ENCODE measurements at regions not wholly inside any gene's neighbourhood (a gene's known extent, or its start where the extent isn't known, plus 50 kb on each side); places are given as distances from the start of the nearest gene placed in this dataset.
A peak's percentile ranks its signal among the peaks of the same experiment; 100 is the strongest.

GRCh38 chr5:96157841-96158291 is 196.2 kb upstream of the ELL2 start:
- DNase-seq: no peak

- no peak for DNase-seq
These were observed 195.6 kb upstream of the ELL2 start for GRCh38 chr5:96157077-96157780.

- no peak for DNase-seq
These were observed 193.5 kb upstream of the ELL2 start for GRCh38 chr5:96155147-96155546.

GRCh38 chr5:96151891-96152290 is 190.2 kb upstream of the ELL2 start:
- peak; percentile 68 to 87 (median 78) for DNase-seq

- no peak for DNase-seq
These were observed 188.4 kb upstream of the ELL2 start for GRCh38 chr5:96150007-96150406.

GRCh38 chr5:96149546-96149945 is 187.9 kb upstream of the ELL2 start:
- DNase-seq: peak; percentile 44 to 87 (median 73)

- DNase-seq: peak in 3 of 4 experiments; percentile 14 to 46 (median 20)
These were observed 187.4 kb upstream of the ELL2 start for GRCh38 chr5:96149021-96149420.

GRCh38 chr5:96148376-96148775 is 186.7 kb upstream of the ELL2 start:
- peak in 3 of 4 experiments; percentile 19 to 54 (median 26) for DNase-seq

- DNase-seq: peak in 2 of 4 experiments; percentile 16 to 35
These were observed 186.2 kb upstream of the ELL2 start for GRCh38 chr5:96147866-96148265.

- peak; percentile 81 to 97 (median 92) for DNase-seq
These were observed 185.0 kb upstream of the ELL2 start for GRCh38 chr5:96146675-96147074.

GRCh38 chr5:96144289-96144688 is 182.6 kb upstream of the ELL2 start:
- no peak for DNase-seq

GRCh38 chr5:96143450-96143849 is 181.8 kb upstream of the ELL2 start:
- DNase-seq: no peak

GRCh38 chr5:96142786-96143434 is 181.3 kb upstream of the ELL2 start:
- DNase-seq: peak in 2 of 4 experiments; percentile 63 to 69

- DNase-seq: no peak
These were observed 180.6 kb upstream of the ELL2 start for GRCh38 chr5:96142184-96142781.

- DNase-seq: no peak
These were observed 180.1 kb upstream of the ELL2 start for GRCh38 chr5:96141749-96142148.

- no peak for DNase-seq
These were observed 178.8 kb upstream of the ELL2 start for GRCh38 chr5:96140496-96140895.

GRCh38 chr5:96140084-96140483 is 178.4 kb upstream of the ELL2 start:
- DNase-seq: no peak

- no peak for DNase-seq
These were observed 173.2 kb upstream of the ELL2 start for GRCh38 chr5:96134886-96135285.

- peak in 3 of 4 experiments; percentile 32 to 54 (median 37) for DNase-seq
These were observed 171.9 kb upstream of the ELL2 start for GRCh38 chr5:96133341-96134079.

- no peak for DNase-seq
These were observed 167.6 kb upstream of the ELL2 start for GRCh38 chr5:96129276-96129675.

- no peak for DNase-seq
These were observed 166.7 kb upstream of the ELL2 start for GRCh38 chr5:96128204-96128864.

GRCh38 chr5:96127538-96127937 is 165.9 kb upstream of the ELL2 start:
- no peak for DNase-seq

Measured in suppressor macrophage (primary cell).